Chondrocyte (in vitro differentiated cells): ENCODE measurements at regions not wholly inside any gene's neighbourhood (a gene's known extent, or its start where the extent isn't known, plus 50 kb on each side); places are given as distances from the start of the nearest gene placed in this dataset.
A peak's percentile ranks its signal among the peaks of the same experiment; 100 is the strongest.
"Not testable (repeated sequence)": the region's sequence is repeated elsewhere in the genome, so short reads cannot be mapped to it uniquely, and the experiment has no call there.

ENCODE experiments used
- DNase-seq: peaks from one replicate; pipeline ENCODE4 v3.0.0; 2021; ENCODE audit warnings: mixed read lengths, low spot score
- H3K27ac Mint-ChIP-seq: one replicate; pipeline ENCODE4 v1.8.0; 2021; ENCODE audit warnings: mild to moderate bottlenecking, moderate library complexity, mixed read lengths; ENCODE audit not compliant: unreplicated experiment
- H3K27me3 Mint-ChIP-seq: 2 replicates; pipeline ENCODE4 v1.8.0; 2021; ENCODE audit warnings: low read depth, mixed read lengths
- H3K36me3 Mint-ChIP-seq: 2 replicates; pipeline ENCODE4 v1.8.0; 2021; ENCODE audit warnings: low read depth, mixed read lengths
- H3K4me1 Mint-ChIP-seq: 2 replicates; pipeline ENCODE4 v1.8.0; 2021; ENCODE audit warnings: low read depth, mild to moderate bottlenecking, mixed read lengths
- H3K4me3 Mint-ChIP-seq: one replicate; pipeline ENCODE4 v1.8.0; 2021; ENCODE audit warnings: mild to moderate bottlenecking, moderate library complexity, mixed read lengths; ENCODE audit not compliant: unreplicated experiment
- H3K9me3 Mint-ChIP-seq: 2 replicates; pipeline ENCODE4 v1.8.0; 2021; ENCODE audit warnings: low read depth, mixed read lengths
- TF ChIP-seq, protein P1 (sequence below): fragments of 200-600 bp; sonication (generic); IDR thresholded peaks from 2 replicates; pipeline ENCODE4 v1.5.0; 2021; ENCODE audit warnings: antibody characterized with exemption, mild to moderate bottlenecking, moderate library complexity

DNA sequence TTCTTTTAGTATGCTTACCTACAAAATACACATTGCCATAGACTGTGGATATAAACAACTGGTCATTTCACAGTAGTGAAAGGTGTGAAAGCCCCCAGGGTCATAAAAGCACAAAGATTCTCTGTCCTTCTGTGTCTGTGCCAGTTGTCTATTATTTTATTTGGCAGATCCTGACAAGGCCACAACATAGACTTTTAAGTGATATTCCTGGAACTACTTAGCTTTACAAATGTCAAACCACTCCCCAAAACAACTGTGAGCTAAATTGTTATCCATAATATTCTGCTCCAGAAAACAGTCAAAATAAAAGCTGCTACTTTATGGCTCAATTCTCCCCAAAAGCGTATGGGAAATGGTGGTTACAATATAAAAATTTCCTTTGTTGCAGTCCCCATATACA is 172.1 kb downstream of the SEC23A start:
- TF ChIP-seq, protein P1, sequence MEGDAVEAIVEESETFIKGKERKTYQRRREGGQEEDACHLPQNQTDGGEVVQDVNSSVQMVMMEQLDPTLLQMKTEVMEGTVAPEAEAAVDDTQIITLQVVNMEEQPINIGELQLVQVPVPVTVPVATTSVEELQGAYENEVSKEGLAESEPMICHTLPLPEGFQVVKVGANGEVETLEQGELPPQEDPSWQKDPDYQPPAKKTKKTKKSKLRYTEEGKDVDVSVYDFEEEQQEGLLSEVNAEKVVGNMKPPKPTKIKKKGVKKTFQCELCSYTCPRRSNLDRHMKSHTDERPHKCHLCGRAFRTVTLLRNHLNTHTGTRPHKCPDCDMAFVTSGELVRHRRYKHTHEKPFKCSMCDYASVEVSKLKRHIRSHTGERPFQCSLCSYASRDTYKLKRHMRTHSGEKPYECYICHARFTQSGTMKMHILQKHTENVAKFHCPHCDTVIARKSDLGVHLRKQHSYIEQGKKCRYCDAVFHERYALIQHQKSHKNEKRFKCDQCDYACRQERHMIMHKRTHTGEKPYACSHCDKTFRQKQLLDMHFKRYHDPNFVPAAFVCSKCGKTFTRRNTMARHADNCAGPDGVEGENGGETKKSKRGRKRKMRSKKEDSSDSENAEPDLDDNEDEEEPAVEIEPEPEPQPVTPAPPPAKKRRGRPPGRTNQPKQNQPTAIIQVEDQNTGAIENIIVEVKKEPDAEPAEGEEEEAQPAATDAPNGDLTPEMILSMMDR, result no peak
- DNase-seq, result no peak
- Mint-ChIP-seq H3K4me1 (peaks cover 12% of the 10 kb centered on the region), H3K36me3 (peaks cover 4% of the 10 kb centered on the region), H3K9me3 (peaks cover 3% of the 10 kb centered on the region), H3K4me3 (no peak overlapping the region), H3K27ac (no peak overlapping the region), H3K27me3 (peaks cover 24% of the 10 kb centered on the region)

DNA sequence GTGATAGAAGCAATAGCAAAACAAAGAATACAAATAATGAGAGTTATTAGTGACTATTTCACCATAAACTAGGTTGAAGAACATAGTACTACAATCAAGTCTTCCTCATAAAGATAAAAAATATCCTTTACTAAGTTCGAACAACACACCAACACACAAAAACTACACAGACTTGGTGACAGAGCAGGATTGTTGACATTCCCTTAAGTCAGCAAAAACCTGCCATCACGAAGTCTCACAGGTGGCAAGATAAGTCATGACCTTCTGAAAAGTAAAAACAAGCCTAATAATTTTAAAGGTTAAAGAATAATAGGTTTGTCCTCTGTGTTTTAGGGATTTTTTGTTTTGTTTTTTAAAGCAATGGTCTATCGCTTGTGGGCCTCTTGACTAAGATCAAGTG is 173.0 kb downstream of the SEC23A start:
- no peak for DNase-seq
- TF ChIP-seq, protein P1, result no peak
- Mint-ChIP-seq H3K27ac (no peak overlapping the region), H3K9me3 (peaks cover 3% of the 10 kb centered on the region), H3K4me3 (no peak overlapping the region), H3K27me3 (peaks cover 16% of the 10 kb centered on the region), H3K4me1 (peaks cover 12% of the 10 kb centered on the region), H3K36me3 (peaks cover 3% of the 10 kb centered on the region)

DNA sequence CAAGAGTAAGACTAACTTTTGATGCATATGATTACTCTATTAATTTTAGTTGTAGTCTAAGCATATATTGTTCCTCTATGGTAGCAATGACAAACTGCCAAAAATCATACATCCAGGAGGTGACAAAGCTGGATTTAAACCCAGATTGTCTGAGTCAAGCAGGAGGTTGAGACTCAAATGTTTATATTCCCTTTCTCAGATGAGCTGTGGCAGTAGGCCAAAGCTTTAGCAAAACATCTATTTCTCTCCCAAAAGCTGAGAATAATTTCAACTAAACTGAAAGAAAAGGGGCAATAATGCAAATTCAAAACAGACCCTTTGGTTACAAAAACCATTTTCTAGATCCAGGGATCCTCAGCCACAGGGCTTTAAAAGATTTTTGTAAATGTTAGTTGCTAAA is 173.6 kb downstream of the SEC23A start:
- Mint-ChIP-seq H3K27me3 (peaks cover 15% of the 10 kb centered on the region), H3K36me3 (peaks cover 3% of the 10 kb centered on the region), H3K4me1 (peaks cover 12% of the 10 kb centered on the region), H3K27ac (peak overlapping the region; percentile 13), H3K9me3 (peaks cover 3% of the 10 kb centered on the region), H3K4me3 (no peak overlapping the region)
- DNase-seq, result no peak
- TF ChIP-seq, protein P1, result no peak

DNA sequence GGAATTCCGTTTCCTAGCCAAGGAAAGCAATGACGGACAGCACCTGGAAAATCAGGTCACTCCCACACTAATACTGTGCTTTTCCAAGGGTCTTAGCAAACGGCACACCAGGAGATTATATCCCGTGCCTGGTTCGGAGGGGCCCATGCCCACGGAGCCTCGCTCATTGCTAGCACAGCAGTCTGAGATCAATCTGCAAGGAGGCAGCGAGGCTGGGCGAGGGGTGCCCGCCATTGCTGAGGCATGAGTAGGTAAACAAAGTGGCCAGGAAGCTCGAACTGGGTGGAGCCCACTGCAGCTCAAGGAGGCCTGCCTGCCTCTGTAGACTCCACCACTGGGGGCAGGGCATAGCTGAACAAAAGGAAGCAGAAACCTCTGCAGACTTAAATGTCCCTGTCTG is 181.1 kb downstream of the SEC23A start:
- not testable (repeated sequence) for H3K4me3 Mint-ChIP-seq, H3K4me1 Mint-ChIP-seq, DNase-seq, H3K27ac Mint-ChIP-seq, H3K36me3 Mint-ChIP-seq
- peaks cover 12% of the 10 kb centered on the region for H3K9me3 Mint-ChIP-seq
- H3K27me3 Mint-ChIP-seq, result peaks cover 20% of the 10 kb centered on the region

DNA sequence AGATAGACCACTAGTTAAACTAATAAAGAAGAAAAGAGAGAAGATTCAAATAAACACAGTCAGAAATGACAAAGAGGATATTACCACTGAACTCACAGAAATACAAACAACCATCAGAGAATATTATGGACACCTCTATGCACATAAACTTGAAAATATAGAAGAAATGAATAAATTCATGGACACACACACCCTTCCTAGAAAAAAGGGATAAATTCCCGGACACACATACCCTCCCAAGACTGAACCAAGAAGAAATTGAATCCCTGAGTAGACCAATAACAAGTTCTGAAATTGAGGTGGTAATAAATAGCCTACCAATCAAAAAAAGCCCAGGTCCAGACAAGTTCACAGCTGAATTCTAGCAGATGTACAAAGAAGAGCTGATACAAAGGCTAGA is 187.9 kb downstream of the SEC23A start:
- no peak overlapping the region for H3K27ac Mint-ChIP-seq
- peaks cover 41% of the 10 kb centered on the region for H3K27me3 Mint-ChIP-seq
- no peak for DNase-seq
- TF ChIP-seq, protein P1, result no peak
- peaks cover 4% of the 10 kb centered on the region for H3K36me3 Mint-ChIP-seq
- H3K4me1 Mint-ChIP-seq, result no peaks in the 10 kb centered on the region
- no peak overlapping the region for H3K4me3 Mint-ChIP-seq
- H3K9me3 Mint-ChIP-seq, result peaks cover 24% of the 10 kb centered on the region

DNA sequence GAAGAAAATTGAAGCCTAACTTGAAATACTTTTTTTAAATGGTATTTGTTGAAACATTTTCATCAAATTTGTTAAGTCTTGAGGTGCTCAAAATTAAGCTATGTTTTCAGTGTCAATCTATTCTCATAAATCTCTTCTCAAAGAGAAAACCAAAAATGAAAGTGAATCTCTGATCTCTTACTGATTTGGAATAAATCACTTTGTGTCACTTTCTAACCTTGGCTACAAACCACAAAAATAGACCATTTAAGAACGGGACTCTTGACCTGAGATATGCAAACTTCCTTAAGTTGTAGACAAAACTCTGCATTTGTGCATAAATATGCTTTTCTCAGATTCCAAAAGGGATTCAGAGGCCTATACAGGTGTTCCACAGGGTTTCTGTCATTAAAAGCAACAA is 192.9 kb downstream of the SEC23A start:
- no peaks in the 10 kb centered on the region for H3K4me1 Mint-ChIP-seq
- H3K27ac Mint-ChIP-seq, result no peak overlapping the region
- no peak for DNase-seq
- TF ChIP-seq, protein P1, result no peak
- no peaks in the 10 kb centered on the region for H3K36me3 Mint-ChIP-seq
- peaks cover 11% of the 10 kb centered on the region for H3K9me3 Mint-ChIP-seq
- no peak overlapping the region for H3K4me3 Mint-ChIP-seq
- peaks cover 40% of the 10 kb centered on the region for H3K27me3 Mint-ChIP-seq
